MCF 10A (cell line): ENCODE measurements at regions not wholly inside any gene's neighbourhood (a gene's known extent, or its start where the extent isn't known, plus 50 kb on each side); places are given as distances from the start of the nearest gene placed in this dataset.
"Not testable (repeated sequence)": the region's sequence is repeated elsewhere in the genome, so short reads cannot be mapped to it uniquely, and the experiment has no call there.

Experiments
- BruUV-seq: library from RNA; stranded (reverse); fragments of 400-500 nt; replicated peaks from 2 replicates; lab custom pipeline; 2021; lab: Mats Ljungman, UMichigan
- CTCF ChIA-PET: fragments of 300-600 bp; sonication (Branson Sonifier 250); formaldehyde crosslinking; extraction: SDS; loops from one replicate; lab custom pipeline; 2021; ENCODE audit warnings: antibody characterized with exemption, inconsistent platforms; lab: Yijun Ruan, JAX
- POLR2A ChIA-PET: fragments of 300-600, 350-650 bp; sonication (Branson Sonifier 250); formaldehyde crosslinking; extraction: SDS; loops from one replicate; lab custom pipeline; 2020; ENCODE audit warnings: antibody characterized with exemption, inconsistent platforms; lab: Yijun Ruan, JAX
- DNase-seq: peaks from one replicate; pipeline ENCODE4 v3.0.0-alpha.2; 2018; ENCODE audit not compliant: unreplicated experiment
- H3K27ac Mint-ChIP-seq: one replicate; pipeline ENCODE4 v1.8.0; 2022; ENCODE audit warnings: mild to moderate bottlenecking, low read depth, mixed read lengths; ENCODE audit not compliant: unreplicated experiment
- H3K27me3 Mint-ChIP-seq: one replicate; pipeline ENCODE4 v1.8.0; 2022; ENCODE audit warnings: mixed read lengths; ENCODE audit not compliant: insufficient read depth, unreplicated experiment
- H3K36me3 Mint-ChIP-seq: one replicate; pipeline ENCODE4 v1.8.0; 2022; ENCODE audit warnings: mild to moderate bottlenecking, moderate library complexity, mixed read lengths; ENCODE audit not compliant: insufficient read depth, unreplicated experiment
- H3K4me1 Mint-ChIP-seq: one replicate; pipeline ENCODE4 v1.8.0; 2022; ENCODE audit warnings: mixed read lengths; ENCODE audit not compliant: insufficient read depth, unreplicated experiment
- H3K4me3 Mint-ChIP-seq: one replicate; pipeline ENCODE4 v1.8.0; 2022; ENCODE audit warnings: mild to moderate bottlenecking, moderate library complexity, mixed read lengths; ENCODE audit not compliant: unreplicated experiment
- H3K9me3 Mint-ChIP-seq: one replicate; pipeline ENCODE4 v1.8.0; 2022; ENCODE audit warnings: mixed read lengths; ENCODE audit not compliant: unreplicated experiment
- CTCF ChIP-seq: fragments of 200-600 bp; IDR thresholded peaks from one replicate; pipeline ENCODE4 v1.8.0; 2022; ENCODE audit warnings: antibody characterized with exemption, mild to moderate bottlenecking; ENCODE audit not compliant: unreplicated experiment
- intact Hi-C: fragments of 100-400 bp; cut with micrococcal nuclease; formaldehyde crosslinking; loops from 2 replicates; pipeline ENCODE4 v1.14.1; 2022

GRCh38 chr18:15004270-15004973 lies 256.4 kb downstream of the ANKRD30B start:
- H3K9me3 Mint-ChIP-seq, BruUV-seq, H3K27me3 Mint-ChIP-seq, POLR2A ChIA-PET, H3K4me1 Mint-ChIP-seq, CTCF ChIA-PET, H3K4me3 Mint-ChIP-seq, DNase-seq, intact Hi-C loops, H3K27ac Mint-ChIP-seq, H3K36me3 Mint-ChIP-seq: not testable (repeated sequence)

GRCh38 chr18:15005313-15006130 lies 257.6 kb downstream of the ANKRD30B start:
- Mint-ChIP-seq H3K27me3 (no peaks in the 10 kb centered on the region), H3K4me3 (no peak overlapping the region), H3K27ac (no peak overlapping the region), H3K36me3 (no peaks in the 10 kb centered on the region), H3K4me1 (no peaks in the 10 kb centered on the region), H3K9me3 (peaks cover 8% of the 10 kb centered on the region)
- CTCF ChIA-PET: no interaction called here
- intact Hi-C loops: no loop called here
- POLR2A ChIA-PET: no interaction called here
- no peak for TF ChIP-seq CTCF
- DNase-seq: no peak
- no TSS peak for BruUV-seq

GRCh38 chr18:15006616-15007015 lies 258.6 kb downstream of the ANKRD30B start:
- BruUV-seq, H3K27ac Mint-ChIP-seq, H3K4me1 Mint-ChIP-seq, CTCF ChIA-PET, H3K36me3 Mint-ChIP-seq, POLR2A ChIA-PET, H3K27me3 Mint-ChIP-seq, H3K9me3 Mint-ChIP-seq, DNase-seq, H3K4me3 Mint-ChIP-seq, intact Hi-C loops: not testable (repeated sequence)

GRCh38 chr18:15026041-15026440 lies 278.1 kb downstream of the ANKRD30B start:
- DNase-seq, intact Hi-C loops, H3K4me1 Mint-ChIP-seq, H3K27me3 Mint-ChIP-seq, BruUV-seq, H3K4me3 Mint-ChIP-seq, H3K9me3 Mint-ChIP-seq, H3K27ac Mint-ChIP-seq, CTCF ChIA-PET, POLR2A ChIA-PET, H3K36me3 Mint-ChIP-seq: not testable (repeated sequence)

- POLR2A ChIA-PET, intact Hi-C loops, H3K9me3 Mint-ChIP-seq, H3K27me3 Mint-ChIP-seq, BruUV-seq, H3K4me1 Mint-ChIP-seq, H3K27ac Mint-ChIP-seq, H3K4me3 Mint-ChIP-seq, H3K36me3 Mint-ChIP-seq, CTCF ChIA-PET: not testable (repeated sequence)
- DNase-seq: peak; percentile 4
Measured at GRCh38 chr18:15028037-15028436, 280.1 kb downstream of the ANKRD30B start.

- BruUV-seq, DNase-seq, POLR2A ChIA-PET: not testable (repeated sequence)
Measured at GRCh38 chr18:15060279-15060880, 312.4 kb downstream of the ANKRD30B start.

GRCh38 chr18:15061289-15061896 lies 313.4 kb downstream of the ANKRD30B start:
- H3K36me3 Mint-ChIP-seq, CTCF ChIA-PET, H3K9me3 Mint-ChIP-seq, BruUV-seq, intact Hi-C loops, H3K4me3 Mint-ChIP-seq, POLR2A ChIA-PET, H3K27ac Mint-ChIP-seq, H3K4me1 Mint-ChIP-seq, DNase-seq, H3K27me3 Mint-ChIP-seq: not testable (repeated sequence)

More at GRCh38 chr18:15060279-15060880, 312.4 kb downstream of the ANKRD30B start:
- H3K4me1 Mint-ChIP-seq, CTCF ChIA-PET, intact Hi-C loops, H3K4me3 Mint-ChIP-seq, H3K36me3 Mint-ChIP-seq, H3K9me3 Mint-ChIP-seq, H3K27me3 Mint-ChIP-seq, H3K27ac Mint-ChIP-seq: not testable (repeated sequence)

GRCh38 chr18:15066434-15066833 lies 318.5 kb downstream of the ANKRD30B start:
- DNase-seq, intact Hi-C loops, H3K27ac Mint-ChIP-seq, H3K27me3 Mint-ChIP-seq, H3K36me3 Mint-ChIP-seq, POLR2A ChIA-PET, H3K4me1 Mint-ChIP-seq, CTCF ChIA-PET, H3K4me3 Mint-ChIP-seq, BruUV-seq, H3K9me3 Mint-ChIP-seq: not testable (repeated sequence)
